ENCODE measurements at regions not wholly inside any gene's neighbourhood (a gene's known extent, or its start where the extent isn't known, plus 50 kb on each side); places are given as distances from the start of the nearest gene placed in this dataset.

- no peak for DNase-seq (ENCODE audit: extremely low spot score, unreplicated experiment)
- Mint-ChIP-seq H3K27ac (no peak overlapping the region), H3K4me3 (no peak overlapping the region), H3K36me3 (no peaks in the 10 kb centered on the region), H3K4me1 (ENCODE audit: unreplicated experiment) (peaks cover 5% of the 10 kb centered on the region), H3K9me3 (no peaks in the 10 kb centered on the region), H3K27me3 (no peaks in the 10 kb centered on the region)
- no peak for TF ChIP-seq CTCF (conservative IDR thresholded peaks at IDR 0.05)
Observed at GRCh38 chr3:26264708-26265107, 357.9 kb upstream of the LRRC3B start.

- no peak for TF ChIP-seq CTCF (conservative IDR thresholded peaks at IDR 0.05)
Observed at GRCh38 chr3:26271848-26272247, 350.7 kb upstream of the LRRC3B start.

GRCh38 chr3:26273196-26273595, 349.4 kb upstream of the LRRC3B start:
- H3K27me3 Mint-ChIP-seq, result peaks cover 6% of the 10 kb centered on the region
- no peak overlapping the region for H3K4me3 Mint-ChIP-seq
- H3K36me3 Mint-ChIP-seq, result no peaks in the 10 kb centered on the region
- H3K9me3 Mint-ChIP-seq, result no peaks in the 10 kb centered on the region
- no peaks in the 10 kb centered on the region for H3K4me1 Mint-ChIP-seq (ENCODE audit: unreplicated experiment)
- H3K27ac Mint-ChIP-seq, result no peak overlapping the region
- no peak for DNase-seq (ENCODE audit: extremely low spot score, unreplicated experiment)
- TF ChIP-seq CTCF (conservative IDR thresholded peaks at IDR 0.05), result no peak

More at GRCh38 chr3:26271848-26272247, 350.7 kb upstream of the LRRC3B start:
- no peaks in the 10 kb centered on the region for H3K36me3 Mint-ChIP-seq
- H3K27ac Mint-ChIP-seq, result no peak overlapping the region
- no peak overlapping the region for H3K4me3 Mint-ChIP-seq
- no peak for DNase-seq (ENCODE audit: extremely low spot score, unreplicated experiment)
- no peaks in the 10 kb centered on the region for H3K9me3 Mint-ChIP-seq
- no peaks in the 10 kb centered on the region for H3K4me1 Mint-ChIP-seq (ENCODE audit: unreplicated experiment)
- H3K27me3 Mint-ChIP-seq, result peaks cover 6% of the 10 kb centered on the region

- no peak overlapping the region for H3K27ac Mint-ChIP-seq
- peaks cover 4% of the 10 kb centered on the region for H3K36me3 Mint-ChIP-seq
- TF ChIP-seq CTCF (conservative IDR thresholded peaks at IDR 0.05), result no peak
- no peak overlapping the region for H3K4me3 Mint-ChIP-seq
- H3K9me3 Mint-ChIP-seq, result peaks cover 24% of the 10 kb centered on the region
- H3K4me1 Mint-ChIP-seq (ENCODE audit: unreplicated experiment), result peaks cover 7% of the 10 kb centered on the region
- DNase-seq (ENCODE audit: extremely low spot score, unreplicated experiment), result no peak
- H3K27me3 Mint-ChIP-seq, result peaks cover 4% of the 10 kb centered on the region
Observed at GRCh38 chr3:26279091-26279490, 343.5 kb upstream of the LRRC3B start.

- DNase-seq (ENCODE audit: extremely low spot score, unreplicated experiment), result no peak
- Mint-ChIP-seq H3K4me3 (no peak overlapping the region), H3K27ac (peak overlapping the region; percentile 57), H3K9me3 (peaks cover 24% of the 10 kb centered on the region), H3K4me1 (ENCODE audit: unreplicated experiment) (peaks cover 7% of the 10 kb centered on the region), H3K27me3 (peaks cover 4% of the 10 kb centered on the region), H3K36me3 (peaks cover 4% of the 10 kb centered on the region)
- TF ChIP-seq CTCF (conservative IDR thresholded peaks at IDR 0.05), result peak; percentile 35
Observed at GRCh38 chr3:26280517-26280916, 342.1 kb upstream of the LRRC3B start.

Data from type B pancreatic cell (in vitro differentiated cells).